CD8-positive, alpha-beta memory T cell (primary cell): ENCODE measurements at regions not wholly inside any gene's neighbourhood (a gene's known extent, or its start where the extent isn't known, plus 50 kb on each side); places are given as distances from the start of the nearest gene placed in this dataset.

Experiments used
- CTCF ChIA-PET: fragments of 350-600 bp; sonication (Branson Sonifier 250); formaldehyde crosslinking; loops from one replicate; lab custom pipeline; 2021; ENCODE audit warnings: antibody characterized with exemption; lab: Charles Lee
- POLR2A ChIA-PET: fragments of 350-600 bp; sonication (Branson Sonifier 250); formaldehyde crosslinking; loops from one replicate; lab custom pipeline; 2021; ENCODE audit warnings: antibody characterized with exemption; lab: Charles Lee
- DNase-seq, 5 donors: peaks; one replicate each; pipeline versions ENCODE4 v3.0.0 to v3.0.0-alpha.2; 2020 to 2022; ENCODE audit warnings: mixed read lengths in 1 of 5
- H3K27ac ChIP-seq: one replicate; pipeline ENCODE4 v1.7.0; 2013; ENCODE audit warnings: low read depth, mild to moderate bottlenecking, low read length, moderate library complexity
- H3K27me3 ChIP-seq: 2 replicates; pipeline ENCODE4 v1.7.0; 2013; ENCODE audit warnings: low read length, mild to moderate bottlenecking; ENCODE audit not compliant: insufficient read depth, poor library complexity, severe bottlenecking
- H3K36me3 ChIP-seq: 2 replicates; pipeline ENCODE4 v1.7.0; 2013; ENCODE audit warnings: mild to moderate bottlenecking, low read length, moderate library complexity; ENCODE audit not compliant: insufficient read depth
- H3K4me1 ChIP-seq: 2 replicates; pipeline ENCODE4 v1.7.0; 2013; ENCODE audit warnings: mild to moderate bottlenecking, low read length, moderate library complexity; ENCODE audit not compliant: insufficient read depth
- H3K4me3 ChIP-seq: 2 replicates; pipeline ENCODE4 v1.7.0; 2013; ENCODE audit warnings: mild to moderate bottlenecking, low read length
- H3K9me3 ChIP-seq: 2 replicates; pipeline ENCODE4 v1.7.0; 2013; ENCODE audit warnings: mild to moderate bottlenecking, low read length
- H3K27ac Mint-ChIP-seq, 8 donors: one replicate each; pipeline ENCODE4 v1.8.0; 2020 to 2021; ENCODE audit warnings: mixed read lengths in 8 of 8, mild to moderate bottlenecking in 6 of 8, inconsistent platforms in 3 of 8, moderate library complexity in 3 of 8
- H3K27me3 Mint-ChIP-seq, 2 donors: one replicate each; pipeline ENCODE4 v1.8.0; 2020 to 2021; ENCODE audit warnings: mixed read lengths in 2 of 2, mild to moderate bottlenecking in 1 of 2, moderate library complexity in 1 of 2
- H3K36me3 Mint-ChIP-seq, 3 donors: one replicate each; pipeline ENCODE4 v1.8.0; 2020 to 2021; ENCODE audit warnings: mixed read lengths in 3 of 3, inconsistent platforms in 1 of 3, mild to moderate bottlenecking in 1 of 3
- H3K4me1 Mint-ChIP-seq, 3 donors: one replicate each; pipeline ENCODE4 v1.8.0; 2020 to 2021; ENCODE audit warnings: mixed read lengths in 3 of 3, inconsistent platforms in 1 of 3, mild to moderate bottlenecking in 1 of 3
- H3K4me3 Mint-ChIP-seq, 7 donors: one replicate each; pipeline ENCODE4 v1.8.0; 2020 to 2021; ENCODE audit warnings: mixed read lengths in 7 of 7, mild to moderate bottlenecking in 6 of 7, moderate library complexity in 4 of 7, inconsistent platforms in 2 of 7
- H3K9me3 Mint-ChIP-seq, 5 donors: one replicate each; pipeline ENCODE4 v1.8.0; 2020 to 2022; ENCODE audit warnings: mixed read lengths in 5 of 5, mild to moderate bottlenecking in 3 of 5, moderate library complexity in 2 of 5, inconsistent platforms in 1 of 5

GRCh38 chr16:50475170-50475569, 73.0 kb upstream of the NKD1 start:
- CTCF ChIA-PET: no interaction called here
- Mint-ChIP-seq H3K27ac (peak overlapping the region in 1 of 8 donors; percentile 7), H3K27me3 (peaks cover 15 to 34% of the 10 kb centered on the region in 2 donors)

GRCh38 chr16:50474138-50474537, 74.1 kb upstream of the NKD1 start:
- no peak for DNase-seq
- Histone ChIP-seq H3K36me3 (no peaks in the 10 kb centered on the region), H3K4me3 (no peak overlapping the region), H3K4me1 (no peaks in the 10 kb centered on the region), H3K27me3 (no peaks in the 10 kb centered on the region), H3K27ac (no peak overlapping the region), H3K9me3 (no peaks in the 10 kb centered on the region)
- CTCF ChIA-PET: no interaction called here
- Mint-ChIP-seq H3K9me3 (no peaks in the 10 kb centered on the region), H3K27me3 (peaks cover 16 to 32% of the 10 kb centered on the region in 2 donors), H3K4me1 (no peaks in the 10 kb centered on the region), H3K36me3 (no peaks in the 10 kb centered on the region), H3K4me3 (no peak overlapping the region), H3K27ac (peak overlapping the region in 1 of 8 donors; percentile 66)
- POLR2A ChIA-PET: no interaction called here

More at GRCh38 chr16:50475170-50475569, 73.0 kb upstream of the NKD1 start:
- Histone ChIP-seq H3K27me3 (no peaks in the 10 kb centered on the region), H3K36me3 (no peaks in the 10 kb centered on the region), H3K4me3 (no peak overlapping the region), H3K4me1 (no peaks in the 10 kb centered on the region), H3K27ac (no peak overlapping the region), H3K9me3 (no peaks in the 10 kb centered on the region)
- no peaks in the 10 kb centered on the region for H3K4me1 Mint-ChIP-seq
- no peak overlapping the region for H3K4me3 Mint-ChIP-seq
- POLR2A ChIA-PET: no interaction called here
- no peak for DNase-seq
- H3K9me3 Mint-ChIP-seq: no peaks in the 10 kb centered on the region
- H3K36me3 Mint-ChIP-seq: no peaks in the 10 kb centered on the region

- H3K4me1 ChIP-seq: no peaks in the 10 kb centered on the region
- no peaks in the 10 kb centered on the region for H3K27me3 ChIP-seq
- no peak for DNase-seq
- Mint-ChIP-seq H3K27me3 (peaks cover 23 to 39% of the 10 kb centered on the region in 2 donors), H3K4me1 (peaks cover 3 to 6% (median 6%) of the 10 kb centered on the region in 3 donors), H3K36me3 (no peaks in the 10 kb centered on the region), H3K27ac (no peak overlapping the region), H3K9me3 (no peaks in the 10 kb centered on the region), H3K4me3 (no peak overlapping the region)
- CTCF ChIA-PET: no interaction called here
- no peaks in the 10 kb centered on the region for H3K9me3 ChIP-seq
- no peaks in the 10 kb centered on the region for H3K36me3 ChIP-seq
- POLR2A ChIA-PET: no interaction called here
- H3K27ac ChIP-seq: no peak overlapping the region
- H3K4me3 ChIP-seq: no peak overlapping the region
These were observed 74.7 kb upstream of the NKD1 start for GRCh38 chr16:50473356-50473945.

GRCh38 chr16:50472472-50472871, 75.7 kb upstream of the NKD1 start:
- Histone ChIP-seq H3K36me3 (no peaks in the 10 kb centered on the region), H3K27me3 (peaks cover 2% of the 10 kb centered on the region), H3K4me1 (no peaks in the 10 kb centered on the region), H3K9me3 (no peaks in the 10 kb centered on the region), H3K27ac (no peak overlapping the region), H3K4me3 (no peak overlapping the region)
- ChIA-PET CTCF (no interaction called here), POLR2A (no interaction called here)
- Mint-ChIP-seq H3K9me3 (no peaks in the 10 kb centered on the region), H3K4me1 (peaks cover 4 to 11% (median 10%) of the 10 kb centered on the region in 3 donors), H3K27ac (no peak overlapping the region), H3K27me3 (peaks cover 21 to 38% of the 10 kb centered on the region in 2 donors), H3K36me3 (no peaks in the 10 kb centered on the region), H3K4me3 (no peak overlapping the region)
- DNase-seq: no peak

GRCh38 chr16:50470687-50471086, 77.5 kb upstream of the NKD1 start:
- peaks cover 7 to 11% (median 10%) of the 10 kb centered on the region in 3 donors for H3K4me1 Mint-ChIP-seq
- H3K36me3 ChIP-seq: no peaks in the 10 kb centered on the region
- no peaks in the 10 kb centered on the region for H3K9me3 ChIP-seq
- no peaks in the 10 kb centered on the region for H3K4me1 ChIP-seq
- H3K27ac ChIP-seq: no peak overlapping the region
- CTCF ChIA-PET: no interaction called here
- H3K27me3 ChIP-seq: peaks cover 3% of the 10 kb centered on the region
- POLR2A ChIA-PET: no interaction called here
- no peaks in the 10 kb centered on the region for H3K9me3 Mint-ChIP-seq
- H3K27me3 Mint-ChIP-seq: peaks cover 26 to 51% of the 10 kb centered on the region in 2 donors
- no peak for DNase-seq
- no peak overlapping the region for H3K4me3 Mint-ChIP-seq
- no peak overlapping the region for H3K27ac Mint-ChIP-seq
- H3K4me3 ChIP-seq: no peak overlapping the region
- no peaks in the 10 kb centered on the region for H3K36me3 Mint-ChIP-seq

GRCh38 chr16:50469744-50470321, 78.4 kb upstream of the NKD1 start:
- DNase-seq: no peak
- H3K36me3 ChIP-seq: no peaks in the 10 kb centered on the region
- no peaks in the 10 kb centered on the region for H3K36me3 Mint-ChIP-seq
- H3K27me3 Mint-ChIP-seq: peaks cover 29 to 55% of the 10 kb centered on the region in 2 donors
- ChIA-PET POLR2A (no interaction called here), CTCF (no interaction called here)
- H3K27ac Mint-ChIP-seq: no peak overlapping the region
- H3K4me1 ChIP-seq: no peaks in the 10 kb centered on the region
- H3K9me3 Mint-ChIP-seq: no peaks in the 10 kb centered on the region
- no peaks in the 10 kb centered on the region for H3K9me3 ChIP-seq
- H3K4me3 Mint-ChIP-seq: no peak overlapping the region
- no peak overlapping the region for H3K4me3 ChIP-seq
- H3K4me1 Mint-ChIP-seq: peaks cover 7 to 11% (median 10%) of the 10 kb centered on the region in 3 donors
- no peak overlapping the region for H3K27ac ChIP-seq
- H3K27me3 ChIP-seq: peaks cover 3% of the 10 kb centered on the region

- H3K4me3 Mint-ChIP-seq: peak overlapping the region in 2 of 7 donors; percentile 55 to 63
These were observed 79.0 kb upstream of the NKD1 start for GRCh38 chr16:50469121-50469743.

GRCh38 chr16:50468749-50469078, 79.5 kb upstream of the NKD1 start:
- peaks cover 0 to 4% (median 0%) of the 10 kb centered on the region in 3 donors for H3K36me3 Mint-ChIP-seq
- H3K9me3 Mint-ChIP-seq: no peaks in the 10 kb centered on the region
- peaks cover 29 to 61% of the 10 kb centered on the region in 2 donors for H3K27me3 Mint-ChIP-seq
- peak overlapping the region in 2 of 8 donors; percentile 29 to 47 for H3K27ac Mint-ChIP-seq
- CTCF ChIA-PET: no interaction called here
- Histone ChIP-seq H3K36me3 (no peaks in the 10 kb centered on the region), H3K27ac (no peak overlapping the region), H3K4me1 (no peaks in the 10 kb centered on the region), H3K4me3 (no peak overlapping the region), H3K9me3 (no peaks in the 10 kb centered on the region), H3K27me3 (peaks cover 3% of the 10 kb centered on the region)
- DNase-seq: no peak
- peak overlapping the region in 4 of 7 donors; percentile 40 to 80 (median 59) for H3K4me3 Mint-ChIP-seq
- H3K4me1 Mint-ChIP-seq: peaks cover 7 to 11% (median 10%) of the 10 kb centered on the region in 3 donors
- POLR2A ChIA-PET: no interaction called here

More at GRCh38 chr16:50469121-50469743, 79.0 kb upstream of the NKD1 start:
- Histone ChIP-seq H3K27ac (no peak overlapping the region), H3K4me1 (no peaks in the 10 kb centered on the region), H3K36me3 (no peaks in the 10 kb centered on the region), H3K9me3 (no peaks in the 10 kb centered on the region), H3K27me3 (peaks cover 3% of the 10 kb centered on the region), H3K4me3 (no peak overlapping the region)
- no peak for DNase-seq
- H3K36me3 Mint-ChIP-seq: no peaks in the 10 kb centered on the region
- no peaks in the 10 kb centered on the region for H3K9me3 Mint-ChIP-seq
- H3K27me3 Mint-ChIP-seq: peaks cover 29 to 56% of the 10 kb centered on the region in 2 donors
- peaks cover 7 to 11% (median 10%) of the 10 kb centered on the region in 3 donors for H3K4me1 Mint-ChIP-seq
- H3K27ac Mint-ChIP-seq: peak overlapping the region in 1 of 8 donors; percentile 29
- ChIA-PET CTCF (no interaction called here), POLR2A (no interaction called here)
